HG03066 (cell line): ENCODE measurements at regions not wholly inside any gene's neighbourhood (a gene's known extent, or its start where the extent isn't known, plus 50 kb on each side); places are given as distances from the start of the nearest gene placed in this dataset.
A peak's percentile ranks its signal among the peaks of the same experiment; 100 is the strongest.
"Not testable (repeated sequence)": the region's sequence is repeated elsewhere in the genome, so short reads cannot be mapped to it uniquely, and the experiment has no call there.

Experiments used
- ATAC-seq: cut with Tn5 transposase; IDR thresholded peaks from one replicate; pipeline ENCODE4 v1.9.1; 2021; ENCODE audit warnings: low read depth; ENCODE audit not compliant: unreplicated experiment

DNA sequence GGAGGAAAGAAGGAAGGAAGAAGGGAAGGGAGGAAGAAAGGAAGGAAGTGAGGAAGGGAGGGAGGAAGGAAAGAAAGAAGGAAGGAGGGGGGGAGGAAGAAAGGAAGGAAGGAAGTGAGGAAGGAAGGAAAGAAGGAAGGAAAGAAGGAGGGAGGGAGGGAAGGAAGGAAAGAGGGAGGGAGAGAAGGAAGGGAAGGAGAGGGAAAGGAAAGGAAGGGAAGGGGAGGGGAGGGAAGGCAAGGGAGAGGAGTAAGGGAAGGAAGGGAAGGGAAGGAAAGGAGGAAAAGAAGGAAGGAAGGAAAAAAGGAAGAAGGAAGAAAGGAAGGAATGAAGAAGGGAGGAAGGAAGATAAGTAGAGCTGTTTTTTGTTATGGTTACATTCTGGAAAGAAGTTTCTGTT lies 141.2 kb downstream of the LRRC3B start:
- no peak for ATAC-seq

GRCh38 chr3:26766031-26766430 lies 143.5 kb downstream of the LRRC3B start:
- no peak for ATAC-seq

DNA sequence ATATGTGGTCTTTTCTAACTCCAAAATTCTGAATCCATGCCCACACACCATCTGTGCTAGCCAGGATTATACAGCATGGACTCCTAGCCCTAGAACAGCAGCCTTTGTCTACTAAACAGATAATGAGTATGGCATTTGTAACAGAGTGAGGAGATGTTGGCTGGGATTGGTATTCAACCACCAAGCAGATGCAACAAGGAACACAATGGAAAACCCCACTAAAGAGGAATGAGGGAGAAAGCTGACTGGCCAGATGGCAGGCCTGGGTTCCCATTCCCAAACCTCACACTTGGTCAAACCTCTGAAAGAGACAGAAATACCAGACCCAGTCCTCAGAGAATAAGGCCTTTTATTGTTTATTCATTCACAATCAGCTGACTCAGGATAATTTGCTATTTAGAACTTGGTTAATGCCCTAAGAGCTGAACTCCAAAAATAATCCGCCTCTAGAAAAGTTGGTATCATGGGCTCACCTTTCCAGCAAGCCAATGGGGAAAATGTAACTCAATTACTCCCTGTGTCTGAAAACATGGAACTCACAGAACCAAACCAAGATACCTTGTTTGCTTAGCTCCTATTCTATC lies 145.6 kb downstream of the LRRC3B start:
- no peak for ATAC-seq

DNA sequence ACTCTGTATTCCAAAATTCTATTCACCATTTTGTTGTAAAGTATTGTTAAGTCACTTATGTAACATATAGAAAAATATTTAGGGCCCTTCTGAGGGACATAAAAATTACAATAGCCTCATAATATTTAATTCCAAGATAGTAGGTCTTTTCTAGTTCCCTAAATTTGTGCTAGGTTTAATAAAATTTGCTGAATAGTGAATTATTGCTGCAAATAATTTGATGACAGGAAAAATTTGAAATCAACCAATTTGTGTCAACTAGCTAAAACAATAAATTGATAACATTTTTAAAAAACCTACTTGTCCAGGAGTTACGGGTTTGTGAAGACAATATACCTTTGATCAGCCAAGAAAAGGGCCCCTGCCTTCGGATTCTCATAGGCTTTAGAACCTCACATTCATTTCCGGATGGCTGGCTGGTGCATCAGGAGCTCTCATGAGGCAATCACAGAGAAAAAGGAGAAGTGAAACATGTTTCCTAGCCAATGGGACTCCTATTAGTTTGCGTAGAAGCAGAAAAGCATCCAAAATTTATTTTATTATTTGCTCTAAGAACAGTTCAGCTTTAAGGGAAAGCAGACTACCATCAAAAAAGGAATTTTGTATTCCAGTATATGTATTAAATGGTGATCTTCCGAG lies 177.2 kb downstream of the LRRC3B start:
- no peak for ATAC-seq

GRCh38 chr3:26807272-26807671 lies 184.7 kb downstream of the LRRC3B start:
- ATAC-seq = no peak

DNA sequence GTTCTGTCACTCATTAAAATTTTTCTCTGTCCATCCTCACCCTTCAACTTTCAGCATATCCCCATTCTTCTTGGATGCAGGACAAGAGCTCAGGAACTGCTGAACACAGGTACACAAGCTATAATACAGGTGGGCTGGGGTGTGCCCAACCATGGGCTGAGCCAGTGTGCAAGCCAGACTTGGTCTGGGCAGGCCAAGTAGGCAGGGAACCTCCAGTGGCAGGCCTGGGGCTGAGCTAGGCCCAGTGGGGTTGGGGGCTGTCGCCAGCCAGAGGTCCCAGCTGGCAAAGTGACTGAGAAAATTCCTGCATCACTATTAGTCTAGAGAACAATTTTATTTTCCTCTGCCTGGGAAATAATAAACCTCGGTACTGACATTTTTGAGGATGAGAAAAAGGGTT lies 202.9 kb downstream of the LRRC3B start:
- no peak for ATAC-seq

DNA sequence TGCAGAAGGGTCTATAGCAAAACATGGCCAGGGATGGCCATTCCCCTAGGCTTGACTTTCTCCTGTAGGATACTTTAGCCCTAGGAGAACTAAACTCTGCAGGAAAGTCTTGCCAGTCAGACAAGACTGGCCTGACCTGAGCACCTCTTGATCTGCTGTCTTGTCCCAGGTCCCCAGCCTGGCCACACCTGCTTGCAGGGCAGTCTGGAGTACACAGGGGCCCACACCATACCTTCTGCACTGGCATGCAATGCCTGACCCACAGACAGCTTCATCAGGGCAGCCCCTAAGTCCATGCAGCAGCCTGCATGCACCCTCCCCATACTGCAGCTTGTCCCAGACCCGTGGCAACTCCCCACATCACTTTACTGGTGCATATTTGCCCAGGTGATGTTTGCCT lies 204.6 kb downstream of the LRRC3B start:
- no peak for ATAC-seq

DNA sequence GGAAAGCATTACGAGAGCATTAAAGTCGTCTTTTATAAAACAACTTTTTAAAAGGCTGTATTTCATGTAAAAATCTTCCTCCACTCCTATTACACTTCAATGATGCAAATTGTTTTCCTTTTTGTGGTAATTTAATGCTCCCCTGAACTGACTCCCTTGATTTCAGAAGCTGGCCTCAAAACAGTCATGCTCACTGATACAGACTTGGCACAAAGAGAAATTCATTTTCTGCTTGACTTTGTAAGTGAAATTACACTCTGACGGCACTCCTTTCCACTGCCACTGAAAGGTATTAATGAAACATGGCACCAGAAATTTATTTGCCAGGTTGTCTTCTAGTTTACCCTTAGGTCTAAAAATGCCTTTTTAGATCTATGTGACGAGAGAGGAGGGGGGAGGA lies 215.5 kb downstream of the LRRC3B start:
- ATAC-seq = no peak

- no peak for ATAC-seq
These were observed 216.4 kb downstream of the LRRC3B start for GRCh38 chr3:26839001-26839400.

DNA sequence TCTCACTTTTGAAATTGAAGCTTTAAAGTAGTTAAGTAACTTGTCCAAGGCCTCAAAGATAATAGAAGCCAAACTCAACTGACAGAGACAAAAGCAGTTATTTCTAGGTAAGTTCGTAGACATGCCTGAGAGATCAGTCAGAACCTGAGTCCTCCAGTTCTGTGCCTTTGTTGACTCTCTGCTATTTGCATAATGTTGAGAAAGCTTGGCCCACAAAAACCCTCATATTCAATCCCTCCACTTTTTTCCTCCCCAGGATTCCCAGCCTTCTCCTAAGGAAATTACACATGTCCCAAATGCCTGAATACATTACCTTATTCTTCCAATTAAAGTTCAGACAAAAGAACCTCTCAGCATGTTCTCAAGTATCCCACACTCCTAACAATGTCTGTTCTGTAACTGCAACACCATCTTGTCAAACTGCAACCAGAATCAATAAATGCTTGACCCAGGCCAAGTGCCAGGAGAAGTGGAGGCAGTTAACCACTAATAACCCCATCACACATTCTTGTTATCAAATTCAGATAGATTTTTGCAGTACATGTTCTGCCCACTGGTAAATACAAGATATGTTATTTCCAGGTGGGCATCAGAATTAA lies 217.8 kb downstream of the LRRC3B start:
- ATAC-seq = no peak

DNA sequence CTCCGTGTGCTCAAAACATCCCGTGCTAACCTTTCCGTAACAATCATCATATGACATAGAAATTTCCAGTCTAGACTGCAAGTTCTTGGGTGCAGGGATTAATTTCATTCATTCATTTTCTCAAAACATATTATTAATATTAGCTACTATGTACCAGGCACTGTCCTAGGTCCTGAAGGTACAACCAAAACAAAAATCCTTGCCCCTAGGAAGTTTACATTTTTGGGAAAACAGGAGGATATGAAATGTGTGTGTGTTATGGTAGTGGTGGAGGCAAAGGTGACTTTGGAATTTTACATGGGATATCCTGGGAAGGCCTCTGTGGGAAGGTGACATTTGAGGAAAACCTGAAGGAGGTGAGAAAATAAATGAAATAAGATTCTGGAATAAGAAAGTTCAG lies 222.6 kb downstream of the LRRC3B start:
- ATAC-seq = no peak

- no peak for ATAC-seq
These were observed 225.1 kb downstream of the LRRC3B start for GRCh38 chr3:26847680-26848079.

DNA sequence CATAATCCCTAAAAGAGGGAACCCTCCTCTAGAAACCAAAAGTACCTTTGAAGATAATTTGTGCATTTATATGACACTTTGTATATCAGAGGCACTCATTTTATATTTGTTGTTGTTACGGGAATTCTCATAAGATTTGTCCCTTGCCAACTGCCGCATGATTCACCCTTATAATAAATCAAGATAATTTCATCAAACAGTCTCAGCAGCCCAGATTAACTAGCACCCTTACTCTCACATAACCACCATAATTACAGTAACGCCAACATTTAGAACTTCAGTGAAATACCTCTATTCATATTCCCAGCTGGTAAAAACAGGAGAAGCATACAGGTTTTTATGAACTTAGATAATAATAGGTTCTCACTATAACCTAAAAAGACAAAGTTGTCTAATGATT lies 271.9 kb downstream of the LRRC3B start:
- no peak for ATAC-seq

DNA sequence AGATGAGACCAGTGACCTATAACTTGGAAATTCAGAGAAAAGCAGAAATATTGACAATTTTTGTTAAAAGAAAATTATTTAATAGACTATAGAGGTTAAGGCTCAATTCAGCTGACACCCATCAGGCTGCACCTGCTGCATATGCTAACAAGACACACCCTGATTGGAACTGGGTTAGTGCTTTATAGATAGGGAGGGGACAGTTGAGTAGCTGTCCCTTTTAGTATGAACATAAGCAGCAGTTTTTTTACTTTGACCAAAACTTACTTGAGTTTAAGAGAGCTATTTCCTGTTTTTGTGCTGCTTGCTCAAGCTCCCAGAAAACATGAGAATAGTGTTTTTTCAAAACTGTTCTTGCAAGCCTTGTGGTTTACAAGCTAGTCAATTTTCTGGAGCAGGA lies 292.6 kb downstream of the LRRC3B start:
- ATAC-seq = no peak

GRCh38 chr3:26920646-26921478 lies 298.3 kb downstream of the LRRC3B start:
- no peak for ATAC-seq

- ATAC-seq = no peak
These were observed 309.3 kb downstream of the LRRC3B start for GRCh38 chr3:26931896-26932295.

DNA sequence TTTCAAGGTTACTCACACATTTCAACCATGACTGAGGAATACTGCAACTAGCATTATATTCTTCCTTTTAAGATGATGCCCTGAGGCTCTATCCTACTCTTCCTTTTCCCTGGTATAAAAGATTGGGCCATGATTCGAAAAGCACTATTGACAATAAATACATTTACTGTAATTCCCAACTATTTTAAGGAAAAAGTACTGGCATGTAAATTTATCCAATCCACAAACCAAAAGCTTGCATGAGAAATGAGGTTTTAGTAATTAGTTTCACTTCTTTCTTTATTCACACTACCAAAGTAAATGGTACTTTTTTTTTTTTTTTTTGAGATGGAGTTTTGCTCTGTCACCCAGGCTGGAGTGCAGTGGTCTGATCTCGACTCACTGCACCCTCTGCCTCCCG lies 310.2 kb downstream of the LRRC3B start:
- no peak for ATAC-seq

GRCh38 chr3:26945480-26945879 lies 322.9 kb downstream of the LRRC3B start:
- ATAC-seq = not testable (repeated sequence)

GRCh38 chr3:26960382-26960781 lies 337.8 kb downstream of the LRRC3B start:
- no peak for ATAC-seq

DNA sequence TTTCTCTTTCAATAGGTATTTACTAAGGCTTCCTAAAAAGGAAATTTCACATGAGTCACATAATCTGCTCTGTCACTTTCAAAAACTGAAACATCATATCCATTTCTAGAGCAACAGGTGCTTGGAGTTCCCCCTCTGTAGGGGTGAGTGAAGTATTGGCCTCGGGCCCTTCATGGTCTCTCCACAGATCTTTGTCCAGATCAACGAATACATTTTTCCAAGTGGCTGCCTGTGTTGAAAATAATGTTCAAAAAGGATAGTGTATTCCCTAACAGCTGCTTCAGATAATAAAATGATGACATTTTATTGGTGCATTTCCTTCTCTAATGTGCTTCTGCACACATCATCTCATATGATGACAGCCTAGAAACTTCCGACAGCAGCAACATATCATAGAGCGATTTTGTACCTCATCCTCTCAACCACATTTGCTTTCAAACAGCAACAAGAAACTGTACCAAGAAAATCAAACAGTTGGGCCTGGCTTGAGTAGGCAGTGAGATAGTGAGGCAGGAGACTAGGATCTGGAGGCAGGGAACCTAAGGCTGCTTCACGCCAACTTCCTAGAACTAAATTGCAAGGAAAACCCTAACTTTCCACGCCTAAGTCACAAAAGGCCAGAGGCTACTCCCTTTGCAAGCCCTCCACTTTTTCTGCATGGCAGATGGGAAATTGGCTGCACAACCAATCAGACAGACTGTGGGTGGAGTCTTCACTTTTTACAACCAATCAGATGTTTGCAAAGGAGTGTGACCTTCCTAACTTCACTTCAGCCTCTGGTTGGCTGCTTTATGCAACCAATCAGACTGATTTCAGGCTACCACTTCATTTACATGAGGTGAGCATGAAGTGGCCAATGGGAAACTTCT lies 340.2 kb downstream of the LRRC3B start:
- ATAC-seq = peak; percentile 76

DNA sequence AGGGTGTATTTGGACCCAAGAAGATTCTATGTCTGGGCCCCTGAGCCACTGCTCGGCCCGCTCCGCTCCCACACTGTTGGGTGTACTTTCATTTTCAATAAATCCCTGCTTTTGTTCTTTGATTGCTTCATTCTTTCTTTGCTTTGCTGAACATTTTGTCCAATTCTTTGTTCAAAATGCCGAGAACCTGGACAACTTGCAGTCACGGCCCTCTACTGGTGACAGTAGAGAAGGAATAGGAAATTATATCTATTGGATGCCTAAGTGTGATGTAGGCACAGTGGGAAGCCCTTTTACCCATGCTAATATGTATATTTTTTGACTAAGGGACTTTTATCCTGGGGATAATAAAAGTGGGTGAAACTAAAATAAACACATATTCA lies 340.8 kb downstream of the LRRC3B start:
- ATAC-seq = no peak
